Keratinocyte (primary cell): ENCODE measurements at regions not wholly inside any gene's neighbourhood (a gene's known extent, or its start where the extent isn't known, plus 50 kb on each side); places are given as distances from the start of the nearest gene placed in this dataset.

Source experiments
- DNase-seq: peaks from one replicate; pipeline ENCODE4 v3.0.0-alpha.2; 2011; ENCODE audit warnings: low read depth, missing footprints, low spot score
- FAIRE-seq: peaks from 2 replicates; lab custom pipeline; 2011; peaks lifted over from hg19 to GRCh38; lab: Jason Lieb, UNC
- H2AFZ ChIP-seq: 2 replicates; pipeline ENCODE4 v1.6.0; 2012; ENCODE audit warnings: low read length, control low read depth, inconsistent platforms; ENCODE audit not compliant: control insufficient read depth
- H3K27ac ChIP-seq: 2 replicates; pipeline ENCODE4 v1.5.1; 2011; ENCODE audit warnings: low read length; ENCODE audit not compliant: control insufficient read depth, insufficient read depth
- H3K27me3 ChIP-seq: 3 replicates; pipeline ENCODE4 v1.6.0; 2011; ENCODE audit warnings: low read length; ENCODE audit not compliant: control insufficient read depth, insufficient read depth; ENCODE audit errors: extremely low read depth
- H3K36me3 ChIP-seq, 2 experiments: 2 replicates in 1 of 2; 3 replicates in 1 of 2; pipeline ENCODE4 v1.5.1; 2011; ENCODE audit warnings: low read length in 2 of 2, mild to moderate bottlenecking in 1 of 2; ENCODE audit not compliant: control insufficient read depth in 2 of 2, insufficient read depth in 2 of 2; ENCODE audit errors: extremely low read depth in 1 of 2
- H3K4me1 ChIP-seq: 3 replicates; pipeline ENCODE4 v1.5.1; 2011; ENCODE audit warnings: low read length; ENCODE audit not compliant: control insufficient read depth, insufficient read depth; ENCODE audit errors: extremely low read depth
- H3K4me2 ChIP-seq: 3 replicates; pipeline ENCODE4 v1.6.0; 2011; ENCODE audit warnings: low read depth, low read length; ENCODE audit not compliant: control insufficient read depth, insufficient read depth; ENCODE audit errors: extremely low read depth
- H3K4me3 ChIP-seq, 3 experiments: fragments of 200-600 bp in 1 of 3; sonication (generic) in 1 of 3; 2 replicates in 2 of 3; 3 replicates in 1 of 3; pipeline ENCODE4 v1.5.1; 2011 to 2016; ENCODE audit warnings: low read length in 3 of 3, mild to moderate bottlenecking in 3 of 3, control low read depth in 2 of 3, inconsistent platforms in 1 of 3, low read depth in 1 of 3, mixed read lengths in 1 of 3, mixed run types in 1 of 3, moderate library complexity in 1 of 3; ENCODE audit not compliant: control insufficient read depth in 2 of 3, insufficient read depth in 2 of 3; ENCODE audit errors: extremely low read depth in 1 of 3
- H3K79me2 ChIP-seq: 2 replicates; pipeline ENCODE4 v1.6.0; 2012; ENCODE audit warnings: low read length; ENCODE audit not compliant: control insufficient read depth, insufficient read depth
- H3K9ac ChIP-seq: 3 replicates; pipeline ENCODE4 v1.6.0; 2011; ENCODE audit warnings: low read length; ENCODE audit not compliant: control insufficient read depth, insufficient read depth; ENCODE audit errors: extremely low read depth
- H3K9me1 ChIP-seq: 3 replicates; pipeline ENCODE4 v1.6.0; 2011; ENCODE audit warnings: low read length; ENCODE audit not compliant: control insufficient read depth, insufficient read depth; ENCODE audit errors: extremely low read depth
- H3K9me3 ChIP-seq: 2 replicates; pipeline ENCODE4 v1.5.1; 2012; ENCODE audit warnings: low read depth, low read length; ENCODE audit not compliant: control insufficient read depth
- H4K20me1 ChIP-seq: 3 replicates; pipeline ENCODE4 v1.6.0; 2011; ENCODE audit warnings: low read length; ENCODE audit not compliant: control insufficient read depth, insufficient read depth; ENCODE audit errors: extremely low read depth
- CTCF ChIP-seq, 3 experiments: IDR thresholded peaks in 1 of 3; conservative IDR thresholded peaks in 1 of 3; optimal IDR thresholded peaks in 1 of 3; 2 replicates in 2 of 3; 3 replicates in 1 of 3; pipeline versions ENCODE3 to v1.5.1; 2011; ENCODE audit warnings: low read length in 3 of 3, mild to moderate bottlenecking in 3 of 3, moderate library complexity in 2 of 3, control low read depth in 1 of 3, inconsistent platforms in 1 of 3; ENCODE audit not compliant: insufficient read depth in 2 of 3; ENCODE audit errors: extremely low read depth in 1 of 3
- EZH2 ChIP-seq: IDR thresholded peaks from one replicate; pipeline ENCODE4 v1.6.1; 2012; ENCODE audit warnings: inconsistent platforms, mild to moderate bottlenecking, low read length, moderate library complexity
- dilution Hi-C: fragments of 300-500 bp; cut with MboI; formaldehyde crosslinking; loops from one replicate; pipeline ENCODE4 v1.7.0; 2020; ENCODE audit warnings: low sequenced_read_pairs; ENCODE audit not compliant: extremely low pct_ligation_motif_present

- Histone ChIP-seq H3K4me1 (no peaks in the 10 kb centered on the region), H3K9ac (no peak overlapping the region), H3K27me3 (peaks cover 13% of the 10 kb centered on the region), H3K4me2 (no peak overlapping the region), H3K27ac (no peak overlapping the region), H3K79me2 (no peaks in the 10 kb centered on the region), H3K4me3 (no peak overlapping the region), H3K9me3 (no peaks in the 10 kb centered on the region), H3K36me3 (no peaks in the 10 kb centered on the region), H2AFZ (no peak overlapping the region), H3K9me1 (no peaks in the 10 kb centered on the region), H4K20me1 (no peaks in the 10 kb centered on the region)
- dilution Hi-C loops = no loop called here
- no peak for FAIRE-seq
- TF ChIP-seq EZH2 (no peak), CTCF (optimal IDR thresholded peaks at IDR 0.05 in 1 of 3, IDR thresholded peaks at IDR 0.05 in 1 of 3, conservative IDR thresholded peaks at IDR 0.05 in 1 of 3; ENCODE audit: extremely low read depth in 1 of 3, insufficient read depth in 2 of 3, low read length in 3 of 3) (no peak)
- no peak for DNase-seq
These were observed 64.0 kb upstream of the RUNX3 start for GRCh38 chr1:24993871-24994580.

GRCh38 chr1:24992761-24993211 is 62.7 kb upstream of the RUNX3 start:
- Histone ChIP-seq H3K4me2 (no peak overlapping the region), H4K20me1 (no peaks in the 10 kb centered on the region), H3K4me1 (no peaks in the 10 kb centered on the region), H2AFZ (no peak overlapping the region), H3K36me3 (no peaks in the 10 kb centered on the region), H3K9me3 (no peaks in the 10 kb centered on the region), H3K9me1 (no peaks in the 10 kb centered on the region), H3K27me3 (peaks cover 13% of the 10 kb centered on the region), H3K4me3 (no peak overlapping the region), H3K27ac (no peak overlapping the region), H3K79me2 (no peaks in the 10 kb centered on the region), H3K9ac (no peak overlapping the region)
- DNase-seq = no peak
- no peak for FAIRE-seq
- TF ChIP-seq CTCF (optimal IDR thresholded peaks at IDR 0.05 in 1 of 3, IDR thresholded peaks at IDR 0.05 in 1 of 3, conservative IDR thresholded peaks at IDR 0.05 in 1 of 3; ENCODE audit: extremely low read depth in 1 of 3, insufficient read depth in 2 of 3, low read length in 3 of 3) = no peak
- TF ChIP-seq EZH2 = no peak
- dilution Hi-C loops = no loop called here
